Astrocyte of the cerebellum (primary cell): ENCODE measurements at regions not wholly inside any gene's neighbourhood (a gene's known extent, or its start where the extent isn't known, plus 50 kb on each side); places are given as distances from the start of the nearest gene placed in this dataset.

ENCODE experiments used
- DNase-seq: peaks from one replicate; pipeline ENCODE4 v3.0.0-alpha.2; 2011; ENCODE audit warnings: low read depth
- H3K4me3 ChIP-seq: 2 replicates; pipeline ENCODE4 v1.5.1; 2011; ENCODE audit warnings: mild to moderate bottlenecking, low read depth, low read length, moderate library complexity
- in situ Hi-C: cut with HindIII; loops from 2 replicates; pipeline ENCODE4 v1.10.0; 2017; ENCODE audit warnings: low sequenced_read_pairs
- TF ChIP-seq, protein P1 (sequence below): IDR thresholded peaks from 2 replicates; pipeline ENCODE4 v1.5.1; 2012; ENCODE audit warnings: low read length, low read depth, moderate library complexity, mild to moderate bottlenecking; ENCODE audit errors: missing control alignments

DNA sequence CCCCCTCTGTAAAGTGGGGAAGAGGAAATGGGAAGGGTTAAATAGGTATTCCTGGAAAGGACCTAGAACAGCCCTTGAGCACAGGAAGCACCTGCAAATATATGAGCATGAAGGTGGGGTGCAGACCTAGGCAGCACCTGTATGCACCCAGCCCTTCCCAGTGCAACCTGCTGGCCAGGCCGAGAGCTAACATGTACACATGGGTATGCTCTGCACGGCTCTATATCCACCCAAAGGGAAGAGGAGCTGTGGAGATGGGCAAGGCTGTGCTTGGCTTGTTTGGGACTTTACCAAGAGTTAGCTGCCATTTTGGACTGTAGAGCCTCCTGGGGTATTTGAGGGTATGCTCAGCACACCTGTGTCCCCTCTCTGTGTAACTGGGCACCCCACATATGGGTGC is 171.2 kb downstream of the KLF13 start:
- TF ChIP-seq, protein P1, sequence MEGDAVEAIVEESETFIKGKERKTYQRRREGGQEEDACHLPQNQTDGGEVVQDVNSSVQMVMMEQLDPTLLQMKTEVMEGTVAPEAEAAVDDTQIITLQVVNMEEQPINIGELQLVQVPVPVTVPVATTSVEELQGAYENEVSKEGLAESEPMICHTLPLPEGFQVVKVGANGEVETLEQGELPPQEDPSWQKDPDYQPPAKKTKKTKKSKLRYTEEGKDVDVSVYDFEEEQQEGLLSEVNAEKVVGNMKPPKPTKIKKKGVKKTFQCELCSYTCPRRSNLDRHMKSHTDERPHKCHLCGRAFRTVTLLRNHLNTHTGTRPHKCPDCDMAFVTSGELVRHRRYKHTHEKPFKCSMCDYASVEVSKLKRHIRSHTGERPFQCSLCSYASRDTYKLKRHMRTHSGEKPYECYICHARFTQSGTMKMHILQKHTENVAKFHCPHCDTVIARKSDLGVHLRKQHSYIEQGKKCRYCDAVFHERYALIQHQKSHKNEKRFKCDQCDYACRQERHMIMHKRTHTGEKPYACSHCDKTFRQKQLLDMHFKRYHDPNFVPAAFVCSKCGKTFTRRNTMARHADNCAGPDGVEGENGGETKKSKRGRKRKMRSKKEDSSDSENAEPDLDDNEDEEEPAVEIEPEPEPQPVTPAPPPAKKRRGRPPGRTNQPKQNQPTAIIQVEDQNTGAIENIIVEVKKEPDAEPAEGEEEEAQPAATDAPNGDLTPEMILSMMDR, result no peak
- in situ Hi-C loops, result no loop called here
- DNase-seq, result no peak
- H3K4me3 ChIP-seq, result no peak overlapping the region

- in situ Hi-C loops, result no loop called here
- no peak for DNase-seq
- no peak overlapping the region for H3K4me3 ChIP-seq
- TF ChIP-seq, protein P1, result no peak
These were observed 171.7 kb downstream of the KLF13 start for GRCh38 chr15:31498329-31498728.

DNA sequence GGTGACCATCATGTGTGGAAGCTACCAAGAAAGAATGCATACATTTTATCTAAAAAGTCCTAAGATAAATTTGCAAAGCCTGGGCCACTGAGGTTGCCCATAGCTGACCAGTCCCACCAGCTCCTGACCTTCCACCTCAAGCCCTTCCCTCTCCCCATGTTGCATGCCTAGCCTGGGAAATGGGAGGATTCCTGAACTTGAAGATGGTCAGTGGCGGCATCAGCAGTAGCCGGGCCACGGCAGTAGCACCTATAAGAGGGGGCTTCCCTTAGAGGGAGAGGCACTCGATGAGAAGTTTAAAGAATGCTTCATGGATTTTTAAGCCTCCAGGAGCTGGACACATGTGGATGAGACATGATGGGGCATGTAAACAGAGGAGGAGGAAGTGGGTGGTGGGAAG is 172.1 kb downstream of the KLF13 start:
- DNase-seq, result no peak
- H3K4me3 ChIP-seq, result no peak overlapping the region
- TF ChIP-seq, protein P1, result no peak
- in situ Hi-C loops, result no loop called here

- TF ChIP-seq, protein P1, result no peak
- no peak for DNase-seq
- in situ Hi-C loops, result no loop called here
- H3K4me3 ChIP-seq, result no peak overlapping the region
These were observed 172.8 kb downstream of the KLF13 start for GRCh38 chr15:31499236-31499952.

GRCh38 chr15:31499953-31500765 is 173.5 kb downstream of the KLF13 start:
- in situ Hi-C loops, result no loop called here
- H3K4me3 ChIP-seq, result no peak overlapping the region
- TF ChIP-seq, protein P1, result no peak
- DNase-seq, result no peak

DNA sequence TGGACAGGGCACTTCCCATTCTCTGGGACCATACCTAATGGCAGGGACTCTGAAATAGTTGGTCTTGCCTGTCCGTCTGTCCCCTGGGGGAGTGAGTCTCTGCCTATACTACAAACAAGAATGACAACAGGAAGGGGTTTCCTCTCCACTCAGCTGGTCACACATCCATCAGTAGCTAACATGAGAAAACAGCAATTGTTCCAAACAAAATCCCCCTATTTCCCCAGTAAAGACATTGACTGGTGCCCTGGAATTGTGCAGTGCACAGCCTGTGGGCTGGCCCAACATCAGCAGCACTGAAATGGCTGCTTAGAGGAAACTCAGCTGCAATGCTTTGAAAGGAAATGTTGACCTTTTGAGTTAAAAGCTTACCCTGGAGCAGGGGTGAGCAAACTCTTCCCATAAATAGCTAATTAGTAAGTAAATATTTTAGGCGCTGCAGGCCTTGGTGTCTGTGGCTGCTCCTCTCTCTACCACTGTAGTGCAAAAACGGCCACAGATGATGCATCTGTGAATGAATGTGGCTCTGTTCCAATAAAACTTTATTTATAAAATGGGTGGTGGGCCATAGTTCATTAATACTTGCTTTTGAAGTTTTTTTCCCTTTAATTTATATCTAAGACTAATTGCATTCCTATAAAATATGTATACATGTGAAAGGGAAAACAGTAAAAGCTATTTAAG is 174.3 kb downstream of the KLF13 start:
- no peak overlapping the region for H3K4me3 ChIP-seq
- DNase-seq, result no peak
- in situ Hi-C loops, result no loop called here
- TF ChIP-seq, protein P1, result no peak
